GM18861 (cell line): ENCODE measurements at regions not wholly inside any gene's neighbourhood (a gene's known extent, or its start where the extent isn't known, plus 50 kb on each side); places are given as distances from the start of the nearest gene placed in this dataset.

Source experiments
- ATAC-seq: cut with Tn5 transposase; IDR thresholded peaks from one replicate; pipeline ENCODE4 v1.9.1; 2021; ENCODE audit not compliant: unreplicated experiment

DNA sequence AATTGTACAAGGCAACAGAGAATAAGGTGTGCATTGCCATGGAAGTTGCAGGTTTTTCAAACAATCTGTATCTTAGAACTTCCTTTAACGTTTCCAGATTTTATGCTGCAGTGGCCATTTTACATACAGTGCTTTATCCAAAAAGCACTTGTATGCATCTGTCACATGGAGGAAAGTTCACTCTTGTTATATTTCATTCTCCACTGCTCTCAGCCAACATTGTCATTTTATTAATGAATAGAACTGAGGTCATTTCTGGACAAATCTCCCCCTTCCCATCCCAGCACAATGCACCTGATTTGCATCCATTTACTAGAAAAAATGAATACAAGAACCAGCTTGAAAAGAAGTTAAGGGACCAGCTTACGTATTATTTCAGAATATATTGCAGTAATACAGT is 342.0 kb downstream of the USP25 start:
- no peak for ATAC-seq

GRCh38 chr21:16072221-16072620 is 342.4 kb downstream of the USP25 start:
- no peak for ATAC-seq

- no peak for ATAC-seq
These were observed 343.0 kb downstream of the USP25 start for GRCh38 chr21:16072737-16073136.

- ATAC-seq: no peak
These were observed 343.8 kb downstream of the USP25 start for GRCh38 chr21:16073586-16073985.

GRCh38 chr21:16074950-16075489 is 345.2 kb downstream of the USP25 start:
- ATAC-seq: no peak

GRCh38 chr21:16075649-16076282 is 346.0 kb downstream of the USP25 start:
- ATAC-seq: no peak

DNA sequence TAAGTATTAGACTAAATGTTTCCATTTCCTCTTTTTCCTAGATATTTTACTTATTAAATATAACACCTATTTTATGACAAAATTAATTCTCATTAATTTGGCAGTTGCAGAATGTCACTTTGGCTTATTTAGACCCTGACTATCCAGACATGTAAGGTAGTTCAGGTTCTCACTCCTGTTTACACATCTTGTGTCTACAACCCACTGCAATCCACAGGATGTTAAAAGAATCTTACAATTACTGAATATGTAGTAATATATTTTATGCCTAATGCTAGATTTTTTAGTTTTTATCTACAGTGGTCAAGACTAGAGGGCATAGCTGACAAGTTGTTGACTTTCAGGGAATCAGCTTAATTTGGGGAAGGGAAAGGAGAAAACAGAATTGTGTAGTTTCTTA is 346.7 kb downstream of the USP25 start:
- ATAC-seq: no peak

GRCh38 chr21:16078382-16078781 is 348.6 kb downstream of the USP25 start:
- no peak for ATAC-seq

DNA sequence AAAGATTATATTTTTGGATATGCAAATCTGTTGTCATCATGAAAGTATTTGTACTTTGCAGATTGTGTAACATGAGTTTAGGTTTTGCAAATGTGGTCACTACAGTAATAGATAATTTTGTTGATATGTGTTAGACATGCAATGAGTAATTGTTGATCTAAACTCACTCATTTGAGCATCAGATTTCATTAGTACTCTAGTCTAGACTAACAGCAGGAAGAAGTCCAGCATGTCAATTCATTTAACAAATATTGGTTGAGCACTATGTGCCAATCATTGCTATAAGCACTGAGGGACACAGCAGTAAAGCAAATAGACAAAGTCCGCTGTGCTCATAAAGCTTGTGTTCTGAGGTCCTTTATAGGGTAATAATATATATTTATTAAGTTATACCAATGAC is 350.0 kb downstream of the USP25 start:
- no peak for ATAC-seq

DNA sequence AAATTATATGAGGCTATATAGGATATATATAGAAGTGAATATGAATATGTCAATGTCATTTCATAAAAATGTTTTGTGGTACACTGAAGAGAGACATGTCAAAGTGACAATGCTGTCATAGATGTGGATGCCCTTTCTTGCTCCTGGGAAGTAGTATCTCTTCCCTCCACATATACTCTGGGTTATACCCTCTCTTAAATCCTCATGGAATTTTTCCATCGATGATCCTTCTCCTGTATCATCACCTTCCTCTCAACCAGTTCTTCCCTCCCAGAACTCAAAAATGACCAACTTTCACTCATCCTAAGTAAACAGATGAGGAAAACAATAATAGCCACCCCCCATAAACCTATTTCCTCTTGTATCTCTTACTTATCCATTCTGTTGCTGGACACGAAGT is 351.5 kb downstream of the USP25 start:
- no peak for ATAC-seq

DNA sequence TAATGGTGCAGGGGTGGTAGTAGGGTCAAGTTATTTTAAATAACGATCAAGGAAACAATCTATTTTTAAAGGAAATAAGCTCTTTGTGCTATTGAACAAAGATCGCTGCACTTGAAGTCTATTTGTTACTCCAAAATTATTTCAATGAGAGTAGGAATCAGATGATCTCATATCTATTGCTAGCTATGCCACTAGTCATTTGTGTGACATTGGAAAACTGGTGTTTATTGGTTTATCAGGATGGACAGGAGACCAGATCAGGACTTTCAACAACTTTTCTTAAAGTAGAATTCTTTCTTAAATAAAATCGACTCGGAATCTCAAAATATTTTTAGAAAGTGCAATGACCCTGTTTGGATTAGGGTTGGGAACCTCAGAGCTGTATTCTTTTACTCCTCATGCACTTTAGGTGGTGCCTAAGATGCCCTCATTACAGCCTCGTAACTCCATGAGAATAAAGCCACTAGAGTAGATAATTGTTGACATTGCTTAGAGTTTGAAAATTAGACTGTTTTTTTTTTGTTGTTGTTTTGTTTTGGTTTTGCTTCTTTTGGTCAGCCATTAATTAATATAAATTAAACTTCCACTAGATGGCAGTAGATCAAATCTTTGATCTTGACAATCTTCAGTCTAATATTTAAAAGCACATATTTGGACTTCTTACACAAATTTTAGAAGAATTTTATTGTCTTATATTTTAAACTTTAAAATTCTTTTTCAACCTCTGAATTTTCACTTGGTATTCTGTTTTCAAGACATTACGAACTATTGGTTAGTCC is 352.4 kb downstream of the USP25 start:
- ATAC-seq: no peak

DNA sequence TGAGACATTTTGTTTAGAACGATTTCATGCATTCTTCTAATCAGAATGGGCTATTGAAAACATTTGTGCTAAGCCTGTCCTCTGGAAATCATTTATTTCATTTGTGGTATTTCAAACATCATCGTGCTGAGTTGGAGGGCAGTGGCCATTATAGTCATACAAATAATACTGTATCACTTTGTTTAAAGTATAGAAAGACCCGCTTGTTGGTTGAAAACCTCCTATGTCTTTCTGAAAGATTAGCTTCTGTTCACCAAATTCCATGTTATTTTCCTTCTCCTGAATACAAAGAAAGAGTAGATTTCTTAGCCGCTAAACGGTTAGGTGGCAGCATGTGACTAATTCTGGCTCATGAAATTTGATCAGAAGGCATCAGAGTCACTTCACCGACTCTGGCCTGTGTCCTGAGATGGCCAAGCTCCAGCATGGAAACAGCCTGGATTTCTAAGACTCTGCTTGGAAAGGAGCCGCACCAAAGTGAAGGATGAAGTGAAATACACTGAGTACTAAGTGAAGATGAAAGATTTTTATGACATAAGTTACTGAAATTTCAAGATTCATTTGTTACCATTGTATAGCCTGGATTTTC is 355.1 kb downstream of the USP25 start:
- no peak for ATAC-seq

DNA sequence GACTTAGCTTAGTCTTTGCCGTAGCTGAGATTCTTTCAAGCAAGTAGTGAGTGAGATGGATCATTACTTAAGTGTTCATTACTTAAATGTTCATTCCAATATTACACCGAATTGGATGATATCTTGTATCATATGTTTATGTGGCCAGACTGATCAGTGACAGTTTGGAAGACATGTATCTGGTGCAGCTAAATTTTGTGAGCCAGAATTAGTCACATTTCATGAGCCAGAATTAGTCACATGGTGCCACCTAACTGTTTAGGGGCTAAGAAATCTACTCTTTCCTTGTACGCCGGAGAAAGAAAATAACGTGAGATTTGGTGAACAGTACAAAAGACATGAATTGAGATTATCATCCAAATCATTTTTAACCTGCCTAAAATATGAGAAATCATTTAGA is 355.6 kb downstream of the USP25 start:
- no peak for ATAC-seq

GRCh38 chr21:16086121-16086520 is 356.3 kb downstream of the USP25 start:
- no peak for ATAC-seq

- no peak for ATAC-seq
These were observed 357.2 kb downstream of the USP25 start for GRCh38 chr21:16086936-16087335.

- ATAC-seq: no peak
These were observed 357.7 kb downstream of the USP25 start for GRCh38 chr21:16087523-16087922.

DNA sequence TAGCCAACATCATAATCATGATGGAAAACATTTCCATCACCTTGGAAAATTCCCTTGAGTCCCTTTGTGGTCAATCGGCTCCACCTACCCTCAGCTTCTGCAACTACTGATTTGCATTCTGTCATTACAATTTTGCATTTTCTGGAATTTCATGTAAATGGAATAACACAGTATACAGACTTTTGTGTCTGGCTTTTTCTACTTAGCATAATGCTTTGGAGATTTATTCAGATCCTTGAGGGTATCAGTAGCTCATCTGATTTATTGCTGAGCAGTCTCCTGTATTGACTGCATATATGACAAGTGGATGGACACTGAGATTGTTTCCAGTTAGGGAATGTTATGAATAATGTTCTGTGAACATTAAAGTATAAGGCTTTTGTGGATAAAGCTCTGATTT is 358.3 kb downstream of the USP25 start:
- no peak for ATAC-seq

DNA sequence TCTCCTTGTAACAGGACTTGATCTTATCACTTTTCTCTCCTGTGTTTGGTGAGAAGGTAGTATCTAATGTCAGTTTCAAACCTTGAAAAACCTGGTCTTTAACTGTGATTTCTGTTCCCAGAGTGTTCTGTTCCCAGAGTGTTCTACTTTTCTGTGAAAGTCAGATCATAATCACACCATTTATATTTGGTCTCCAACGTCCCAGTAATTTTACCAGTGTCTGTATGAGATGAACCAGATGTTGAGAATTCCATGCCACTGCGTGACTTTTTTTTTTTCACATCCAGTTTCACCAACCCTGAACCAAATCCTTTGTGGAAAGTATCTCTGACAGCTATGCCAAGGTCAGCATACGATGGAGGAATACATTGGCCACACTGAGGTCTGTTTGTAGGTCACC is 365.2 kb downstream of the USP25 start:
- ATAC-seq: no peak

DNA sequence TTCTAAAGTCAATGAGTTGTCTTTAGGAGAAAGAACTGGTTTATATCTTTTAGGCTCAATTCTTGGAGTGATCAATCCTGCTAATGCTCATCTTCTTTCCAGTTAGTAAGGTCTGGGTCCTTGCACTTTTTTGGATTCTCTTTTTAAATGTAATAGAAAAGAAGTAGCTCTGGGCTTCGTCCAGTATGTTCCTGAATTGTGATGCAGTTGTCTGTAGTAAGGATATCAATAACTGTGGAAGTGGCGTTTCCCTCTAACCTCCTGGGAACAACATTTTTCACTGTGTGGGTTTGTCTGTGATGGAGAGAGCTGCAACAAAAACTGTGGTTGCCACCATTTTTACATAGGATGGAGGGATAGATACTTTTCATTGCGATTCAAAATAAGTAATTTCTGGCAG is 367.2 kb downstream of the USP25 start:
- no peak for ATAC-seq

DNA sequence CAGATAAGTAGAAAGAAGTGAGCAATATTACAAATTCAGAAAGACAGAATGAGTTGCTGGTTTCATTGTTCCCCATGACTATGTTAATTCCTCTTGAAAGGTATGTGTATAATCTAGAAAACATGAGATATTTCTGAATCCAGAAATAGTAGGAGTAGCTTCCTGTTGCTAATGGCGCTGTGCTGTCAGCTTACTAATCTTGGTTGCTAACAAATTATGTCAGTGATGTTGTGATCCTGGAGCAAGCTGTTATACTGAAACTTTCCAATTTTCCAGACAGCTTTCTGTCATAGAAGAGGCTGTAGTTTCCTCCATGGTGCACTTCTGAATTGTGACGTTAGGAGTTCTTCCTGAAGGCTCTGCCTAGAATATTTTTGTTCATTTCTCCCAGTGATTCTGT is 372.3 kb downstream of the USP25 start:
- ATAC-seq: no peak

GRCh38 chr21:16108561-16109075 is 378.8 kb downstream of the USP25 start:
- ATAC-seq: no peak
